Heart right ventricle (tissue), 16 donors: ENCODE measurements at regions not wholly inside any gene's neighbourhood (a gene's known extent, or its start where the extent isn't known, plus 50 kb on each side); places are given as distances from the start of the nearest gene placed in this dataset.

Experiments used
- ATAC-seq, 8 donors: fragments of 200-7000 bp; cut with Tn5 transposase; one replicate each; pipeline ENCODE4 v1.9.1; 2020; ENCODE audit warnings: mild to moderate bottlenecking in 8 of 8, moderate library complexity in 8 of 8, moderate number of reproducible peaks in 1 of 8
- DNase-seq, 2 donors: peaks; one replicate each; pipeline ENCODE4 v3.0.0-alpha.2; 2020
- H3K27ac ChIP-seq, 10 donors: fragments of 200-600 bp; sonication (generic) in 2 of 10; one replicate each; pipeline versions ENCODE4 v1.5.0 to v1.8.0; 2020 to 2022; ENCODE audit warnings: mild to moderate bottlenecking in 3 of 10
- H3K27me3 ChIP-seq, 7 donors: fragments of 200-600 bp; one replicate each; pipeline ENCODE4 v1.8.0; 2021 to 2022; ENCODE audit warnings: mild to moderate bottlenecking in 2 of 7
- H3K36me3 ChIP-seq, 9 donors: fragments of 200-600 bp; sonication (generic) in 1 of 9; one replicate each; pipeline versions ENCODE4 v1.5.0 to v1.8.0; 2020 to 2022; ENCODE audit warnings: mild to moderate bottlenecking in 2 of 9
- H3K4me1 ChIP-seq, 9 donors: fragments of 200-600 bp; sonication (generic) in 1 of 9; one replicate each; pipeline versions ENCODE4 v1.5.0 to v1.8.0; 2020 to 2022; ENCODE audit warnings: mild to moderate bottlenecking in 4 of 9
- H3K4me3 ChIP-seq, 10 donors: fragments of 200-600 bp; sonication (generic) in 2 of 10; one replicate each; pipeline versions ENCODE4 v1.5.0 to v1.8.0; 2020 to 2022; ENCODE audit warnings: mild to moderate bottlenecking in 7 of 10, moderate library complexity in 2 of 10
- H3K9me3 ChIP-seq, 11 donors: fragments of 200-600 bp in 10 of 11; sonication (generic) in 2 of 11; one replicate each; pipeline versions ENCODE4 v1.5.0 to v1.8.0; 2013 to 2022; ENCODE audit warnings: mild to moderate bottlenecking in 2 of 11, control low read depth in 1 of 11, moderate library complexity in 1 of 11
- WGBS, 2 donors: extraction: QIAGEN DNeasy Blood & Tissue Kit; methylation state at CpG; one replicate each; pipeline ENCODE4 v1.1.7; 2013; ENCODE audit warnings: inconsistent platforms in 1 of 2; 5-methylcytosine and 5-hydroxymethylcytosine counted together
- intact Hi-C, 10 donors: fragments of 100-400 bp; cut with DNase I; formaldehyde crosslinking; loops; one replicate each; pipeline versions ENCODE4 v1.11.1 to v1.14.2; 2022
- TF ChIP-seq, protein P1 (sequence below), 9 donors: fragments of 200-600 bp; sonication (generic) in 2 of 9; IDR thresholded peaks; one replicate each; pipeline versions ENCODE4 v1.5.0 to v1.8.0; 2021 to 2022; ENCODE audit warnings: antibody characterized with exemption in 9 of 9, mild to moderate bottlenecking in 5 of 9, moderate library complexity in 1 of 9
- donor health status: Arrhythmogenic right ventricular cardiomyopathy.
- donor health status: ischemic (EF 13 %, LVEDD 7.1; RV severe dilation, severe dysfunction).
- donor health status: healthy with polysubstance abuse.
- donor health status: DM: no; HTN: yes; CAD: no.
- donor health status: DM: no; HTN: no; CAD: no.
- donor health status: ischemic (EF 25% LVEDD 6.9; RV normal size, moderate dysfunction).
- donor health status: ischemic (EF 25% LVEDD 5.7; RV mildly dilated, moderate dysfunction).
- donor health status: healthy.
- donor health status: DM: yes; HTN: yes; CAD: no.
- donor health status: Ischemic cardiomyopathy.
- donor health status: ischemic (EF 35%, LVEDD 5.7; RV mildly dilated, moderate dysfunction).
- donor health status: nonischemic (EF 11% LVEDD 7.7; RV severe dilation, severe dysfunction).
- donor health status: DM: yes; HTN: yes; CAD: no.
- donor health status: PGD.
- donor health status: ischemic (EF 29% LVEDD 5.4; RV normal size, mild dysfunction).
- donor health status: nonischemic (EF 23%, LVEDD 6.1; RV moderate dilation, normal function).

DNA sequence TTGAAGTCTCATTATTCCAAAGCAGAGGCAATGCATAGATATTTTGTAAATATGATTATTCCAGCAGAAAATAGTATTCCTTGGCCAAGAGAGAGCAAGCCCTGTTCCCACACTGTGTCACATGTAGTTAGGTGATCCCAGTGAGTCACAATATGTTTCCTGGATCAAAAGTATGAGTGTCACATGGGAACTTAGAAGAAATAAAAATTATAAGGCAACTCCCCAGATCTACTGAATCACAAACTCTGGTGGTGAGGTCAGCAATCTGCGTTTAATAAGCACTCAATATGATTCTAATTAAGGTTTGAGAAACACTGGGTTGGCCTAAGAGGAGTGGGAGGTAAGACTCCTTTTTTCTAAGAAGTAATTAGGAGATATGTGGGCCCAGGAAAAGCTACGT is 1504.5 kb upstream of the PCDH20 start:
- intact Hi-C loops, result no loop called here
- DNase-seq (no peak), ATAC-seq (no peak)
- Histone ChIP-seq H3K27me3 (no peaks in the 10 kb centered on the region), H3K27ac (no peak overlapping the region), H3K4me3 (no peak overlapping the region), H3K36me3 (no peaks in the 10 kb centered on the region), H3K9me3 (peaks cover 0 to 10% (median 0%) of the 10 kb centered on the region in 11 donors), H3K4me1 (no peaks in the 10 kb centered on the region)
- TF ChIP-seq, protein P1, sequence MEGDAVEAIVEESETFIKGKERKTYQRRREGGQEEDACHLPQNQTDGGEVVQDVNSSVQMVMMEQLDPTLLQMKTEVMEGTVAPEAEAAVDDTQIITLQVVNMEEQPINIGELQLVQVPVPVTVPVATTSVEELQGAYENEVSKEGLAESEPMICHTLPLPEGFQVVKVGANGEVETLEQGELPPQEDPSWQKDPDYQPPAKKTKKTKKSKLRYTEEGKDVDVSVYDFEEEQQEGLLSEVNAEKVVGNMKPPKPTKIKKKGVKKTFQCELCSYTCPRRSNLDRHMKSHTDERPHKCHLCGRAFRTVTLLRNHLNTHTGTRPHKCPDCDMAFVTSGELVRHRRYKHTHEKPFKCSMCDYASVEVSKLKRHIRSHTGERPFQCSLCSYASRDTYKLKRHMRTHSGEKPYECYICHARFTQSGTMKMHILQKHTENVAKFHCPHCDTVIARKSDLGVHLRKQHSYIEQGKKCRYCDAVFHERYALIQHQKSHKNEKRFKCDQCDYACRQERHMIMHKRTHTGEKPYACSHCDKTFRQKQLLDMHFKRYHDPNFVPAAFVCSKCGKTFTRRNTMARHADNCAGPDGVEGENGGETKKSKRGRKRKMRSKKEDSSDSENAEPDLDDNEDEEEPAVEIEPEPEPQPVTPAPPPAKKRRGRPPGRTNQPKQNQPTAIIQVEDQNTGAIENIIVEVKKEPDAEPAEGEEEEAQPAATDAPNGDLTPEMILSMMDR (IDR thresholded peaks at IDR 0.05), result no peak
- WGBS, 2 donors, result 61 to 64% methylated on average over 2 of the region's 2 CpGs

DNA sequence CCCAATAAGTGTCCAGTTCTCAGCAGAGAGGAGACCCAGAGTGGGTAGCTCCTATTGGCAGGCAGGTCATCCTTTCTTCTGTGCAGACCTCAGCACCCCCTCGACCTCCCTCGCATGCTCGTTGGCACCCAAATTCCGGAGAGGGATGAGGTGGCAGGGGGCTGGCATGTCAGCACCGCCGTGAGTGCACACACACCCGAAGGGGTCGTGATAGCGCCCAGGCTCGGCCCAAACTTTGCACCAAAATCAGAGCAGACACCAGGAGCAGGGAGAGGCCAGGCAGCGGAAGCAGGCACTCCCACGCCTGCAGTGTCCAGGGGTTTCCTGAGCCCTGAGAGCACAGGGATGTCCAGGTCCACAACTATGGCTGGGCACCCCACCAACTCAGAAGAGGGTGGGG is 1503.8 kb upstream of the PCDH20 start:
- no peak overlapping the region for H3K4me3 ChIP-seq
- H3K27me3 ChIP-seq, result no peaks in the 10 kb centered on the region
- no peaks in the 10 kb centered on the region for H3K36me3 ChIP-seq
- TF ChIP-seq, protein P1 (IDR thresholded peaks at IDR 0.05), result no peak
- intact Hi-C loops, result no loop called here
- H3K27ac ChIP-seq, result no peak overlapping the region
- WGBS, 2 donors, result 89 to 95% methylated on average over 12 of the region's 12 CpGs
- peaks cover 0 to 10% (median 0%) of the 10 kb centered on the region in 11 donors for H3K9me3 ChIP-seq
- no peak for ATAC-seq
- DNase-seq, result no peak
- H3K4me1 ChIP-seq, result no peaks in the 10 kb centered on the region

DNA sequence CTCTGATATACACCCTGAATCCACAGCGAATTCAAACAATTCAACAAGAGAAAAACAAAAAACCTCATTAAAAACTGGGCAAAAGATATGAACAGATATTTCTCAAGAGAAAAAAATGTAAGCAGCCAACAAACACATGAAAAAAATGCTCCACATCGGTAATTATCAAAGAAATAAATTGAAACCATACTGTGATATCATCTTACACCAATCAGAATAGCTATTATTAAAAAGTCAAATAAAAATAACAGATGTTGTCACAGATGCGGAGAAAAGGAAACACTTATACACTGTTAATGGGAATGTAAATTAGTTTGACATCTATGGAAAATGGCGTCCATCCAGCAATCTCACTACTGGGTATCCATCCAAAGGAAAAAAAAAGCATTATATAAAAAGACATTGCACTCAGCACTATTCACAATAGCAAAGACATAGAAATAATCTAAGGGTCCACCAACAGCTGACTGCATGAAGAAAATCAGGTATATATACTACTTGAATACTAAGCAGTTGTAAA is 1495.0 kb upstream of the PCDH20 start:
- intact Hi-C loops, result no loop called here
- 73 to 77% methylated on average over 4 of the region's 4 CpGs for WGBS, 2 donors
- no peak for ATAC-seq

DNA sequence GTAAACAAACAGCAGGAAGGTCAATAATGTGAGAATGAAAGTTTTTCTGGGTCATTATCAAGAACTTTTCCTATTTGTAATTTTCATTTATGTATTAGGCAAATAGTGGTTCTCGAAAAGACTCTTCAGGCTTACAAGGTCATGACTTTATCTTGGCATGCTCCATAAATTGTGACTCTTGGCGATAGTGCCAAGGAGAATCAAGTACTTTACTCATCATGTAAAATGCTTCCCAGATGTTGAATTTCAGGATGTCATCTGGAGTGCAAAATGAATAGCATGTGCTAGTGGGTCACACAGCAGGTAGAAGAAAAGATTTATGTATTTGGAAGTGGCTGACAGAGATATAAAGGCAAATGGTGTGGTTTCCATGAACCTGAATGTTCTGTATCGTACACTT is 1492.7 kb upstream of the PCDH20 start:
- WGBS, 2 donors, result 73 to 77% methylated on average over 3 of the region's 3 CpGs
- TF ChIP-seq, protein P1 (IDR thresholded peaks at IDR 0.05), result no peak

More for the DNA sequence above, 1495.0 kb upstream of the PCDH20 start:
- Histone ChIP-seq H3K27me3 (no peaks in the 10 kb centered on the region), H3K4me1 (no peaks in the 10 kb centered on the region), H3K4me3 (no peak overlapping the region), H3K9me3 (no peaks in the 10 kb centered on the region), H3K36me3 (no peaks in the 10 kb centered on the region), H3K27ac (no peak overlapping the region)
- TF ChIP-seq, protein P1 (IDR thresholded peaks at IDR 0.05), result no peak
- no peak for DNase-seq

More for the DNA sequence above, 1492.7 kb upstream of the PCDH20 start:
- H3K4me3 ChIP-seq, result no peak overlapping the region
- no peaks in the 10 kb centered on the region for H3K4me1 ChIP-seq
- H3K27ac ChIP-seq, result no peak overlapping the region
- intact Hi-C loops, result no loop called here
- ATAC-seq, result no peak
- no peaks in the 10 kb centered on the region for H3K27me3 ChIP-seq
- DNase-seq, result no peak
- no peaks in the 10 kb centered on the region for H3K36me3 ChIP-seq
- H3K9me3 ChIP-seq, result no peaks in the 10 kb centered on the region
